AG04449 (cell line): ENCODE measurements at regions not wholly inside any gene's neighbourhood (a gene's known extent, or its start where the extent isn't known, plus 50 kb on each side); places are given as distances from the start of the nearest gene placed in this dataset.
A peak's percentile ranks its signal among the peaks of the same experiment; 100 is the strongest.
"Not testable (repeated sequence)": the region's sequence is repeated elsewhere in the genome, so short reads cannot be mapped to it uniquely, and the experiment has no call there.

Source experiments
- CTCF ChIA-PET: fragments of 350-600 bp; formaldehyde crosslinking; extraction: SDS; loops from one replicate; lab custom pipeline; 2021; ENCODE audit warnings: antibody characterized with exemption; lab: Yijun Ruan, JAX
- POLR2A ChIA-PET: fragments of 400-600, 350-600 bp; formaldehyde crosslinking; extraction: SDS; loops from one replicate; lab custom pipeline; 2020; ENCODE audit warnings: antibody characterized with exemption, inconsistent platforms; lab: Yijun Ruan, JAX
- DNase-seq: peaks from one replicate; pipeline ENCODE4 v3.0.0-alpha.2; 2010; ENCODE audit warnings: low read depth, low spot score
- H3K4me3 ChIP-seq: 2 replicates; pipeline ENCODE4 v1.5.1; 2011; ENCODE audit warnings: low read depth, mild to moderate bottlenecking, control low read depth, low read length
- CTCF ChIP-seq: IDR thresholded peaks from one replicate; pipeline ENCODE4 v1.5.1; 2011; ENCODE audit warnings: mild to moderate bottlenecking, moderate library complexity, low read length, control low read depth, inconsistent platforms; ENCODE audit not compliant: insufficient read depth; ENCODE audit errors: missing control alignments

GRCh38 chr1:184838504-184838951, 83.9 kb upstream of the EDEM3 start:
- ChIA-PET POLR2A (interaction anchor here (0.6 to 1.5 kb wide), 2 partner anchors 11 to 46 kb away, joined by 3 read pairs; no protein-coding TSS in a partner anchor), CTCF (interaction anchor here (1.5 to 2.5 kb wide), 2 partner anchors 33 to 143 kb away, joined by 5 to 8 read pairs; no protein-coding TSS in a partner anchor)
- TF ChIP-seq CTCF, result no peak
- H3K4me3 ChIP-seq, result no peak overlapping the region
- peak; percentile 92 for DNase-seq

GRCh38 chr1:184836934-184837895, 82.6 kb upstream of the EDEM3 start:
- POLR2A ChIA-PET, result interaction anchor here (0.6 to 1.6 kb wide), 3 partner anchors 8 to 18 kb away, joined by 3 read pairs; no protein-coding TSS in a partner anchor
- CTCF ChIA-PET, result interaction anchor here (0.6 to 1.4 kb wide), 6 partner anchors 30 to 156 kb away, joined by 3 read pairs; no protein-coding TSS in a partner anchor
- TF ChIP-seq CTCF, result no peak
- H3K4me3 ChIP-seq, result no peak overlapping the region
- DNase-seq, result no peak

GRCh38 chr1:184836141-184836540, 81.5 kb upstream of the EDEM3 start:
- ChIA-PET POLR2A (interaction anchor here (0.6 kb wide), 1 partner anchor 17 kb away, joined by 3 read pairs; no protein-coding TSS in a partner anchor), CTCF (interaction anchor here (0.8 to 1.4 kb wide), 3 partner anchors 31 to 143 kb away, joined by 3 read pairs; no protein-coding TSS in a partner anchor)
- no peak for TF ChIP-seq CTCF
- DNase-seq, result no peak
- no peak overlapping the region for H3K4me3 ChIP-seq

- CTCF ChIA-PET, H3K4me3 ChIP-seq, POLR2A ChIA-PET, DNase-seq: not testable (repeated sequence)
Observed at GRCh38 chr1:184833994-184834393, 79.3 kb upstream of the EDEM3 start.

GRCh38 chr1:184832517-184832916, 77.9 kb upstream of the EDEM3 start:
- no peak overlapping the region for H3K4me3 ChIP-seq
- DNase-seq, result no peak
- no peak for TF ChIP-seq CTCF
- CTCF ChIA-PET, result no interaction called here
- POLR2A ChIA-PET, result no interaction called here

- H3K4me3 ChIP-seq, DNase-seq: not testable (repeated sequence)
- CTCF ChIA-PET, result interaction anchor here (1.0 to 5.2 kb wide), 5 partner anchors 11 to 852 kb away, joined by 3 to 19 read pairs (median 4); no protein-coding TSS in a partner anchor
- POLR2A ChIA-PET, result interaction anchor here (1.2 kb wide), 1 partner anchor 8 kb away, joined by 3 read pairs; no protein-coding TSS in a partner anchor
Observed at GRCh38 chr1:184829496-184829895, 74.8 kb upstream of the EDEM3 start.

GRCh38 chr1:184828369-184828717, 73.7 kb upstream of the EDEM3 start:
- ChIA-PET CTCF (interaction anchor here (0.8 to 5.2 kb wide), 4 partner anchors 19 to 153 kb away, joined by 3 to 19 read pairs (median 8); no protein-coding TSS in a partner anchor), POLR2A (interaction anchor here (1.2 kb wide), 1 partner anchor 9 kb away, joined by 3 read pairs; no protein-coding TSS in a partner anchor)
- H3K4me3 ChIP-seq, result no peak overlapping the region
- DNase-seq, result no peak
- no peak for TF ChIP-seq CTCF
